HepG2 (cell line): ENCODE measurements at regions not wholly inside any gene's neighbourhood (a gene's known extent, or its start where the extent isn't known, plus 50 kb on each side); places are given as distances from the start of the nearest gene placed in this dataset.
A peak's percentile ranks its signal among the peaks of the same experiment; 100 is the strongest.

Experiments used
- FOXO1 ChIP-seq: sonication (generic); formaldehyde crosslinking; IDR thresholded peaks from 2 replicates; pipeline ENCODE4 v1.4.0; 2020; ENCODE audit warnings: missing genetic modification reagents
- LCORL ChIP-seq, 2 experiments: fragments of 450-650 bp in 1 of 2; sonication (generic) in 1 of 2; formaldehyde crosslinking in 1 of 2; IDR thresholded peaks; 2 replicates each; pipeline versions ENCODE4 v1.5.0 to v1.6.1; 2017 to 2020; ENCODE audit warnings: antibody characterized with exemption in 1 of 2, missing genetic modification reagents in 1 of 2
- MAZ ChIP-seq, 2 experiments: sonication (generic) in 1 of 2; formaldehyde crosslinking in 1 of 2; IDR thresholded peaks; 2 replicates each; pipeline versions ENCODE4 v1.5.0 to v1.6.1; 2012 to 2020; ENCODE audit warnings: low read depth in 2 of 2, mild to moderate bottlenecking in 2 of 2, borderline replicate concordance in 1 of 2, improper control_type of control experiment in 1 of 2, low read length in 1 of 2, missing genetic modification reagents in 1 of 2, moderate library complexity in 1 of 2
- PHF21A ChIP-seq: sonication (generic); formaldehyde crosslinking; IDR thresholded peaks from 2 replicates; pipeline ENCODE4 v1.5.0; 2020; ENCODE audit warnings: mild to moderate bottlenecking, missing genetic modification reagents
- POLR2A ChIP-seq, 2 experiments: IDR thresholded peaks; 2 replicates each; pipeline ENCODE4 v1.6.1; 2011; ENCODE audit warnings: low read depth in 2 of 2, low read length in 2 of 2, mild to moderate bottlenecking in 1 of 2, moderate library complexity in 1 of 2; ENCODE audit not compliant: insufficient read depth in 1 of 2
- RBM39 ChIP-seq: fragments of 200-400 bp; formaldehyde crosslinking; IDR thresholded peaks from one replicate; pipeline ENCODE4 v1.6.1; 2018; ENCODE audit warnings: antibody characterized with exemption, mild to moderate bottlenecking, low read depth, low read length; ENCODE audit not compliant: poor library complexity, severe bottlenecking
- RNF2 ChIP-seq: fragments of 450-650 bp; conservative IDR thresholded peaks from 2 replicates; pipeline ENCODE4 v1.6.1; 2016; ENCODE audit warnings: low read depth
- SMYD3 ChIP-seq: sonication (generic); formaldehyde crosslinking; IDR thresholded peaks from 2 replicates; pipeline ENCODE4 v1.8.1; 2023; ENCODE audit warnings: mild to moderate bottlenecking, missing genetic modification reagents
- TEAD3 ChIP-seq: optimal IDR thresholded peaks from 2 replicates; pipeline ENCODE3; 2016; ENCODE audit warnings: borderline replicate concordance
- ZNF557 ChIP-seq: sonication (generic); formaldehyde crosslinking; IDR thresholded peaks from 2 replicates; pipeline ENCODE4 v1.4.0; 2020; ENCODE audit warnings: missing genetic modification reagents
- ZNF644 ChIP-seq: IDR thresholded peaks from 2 replicates; pipeline ENCODE4 v1.6.1; 2016; ENCODE audit warnings: low read depth
- TF ChIP-seq, protein P1 (sequence below): sonication (generic); formaldehyde crosslinking; IDR thresholded peaks from 2 replicates; pipeline ENCODE4 v1.9.0; 2022; ENCODE audit warnings: missing genetic modification reagents, mild to moderate bottlenecking, borderline replicate concordance
- TF ChIP-seq, protein P2 (sequence below): sonication (generic); formaldehyde crosslinking; IDR thresholded peaks from 2 replicates; pipeline ENCODE4 v1.4.0; 2020; ENCODE audit warnings: missing genetic modification reagents
- TF ChIP-seq, protein P3 (sequence below): sonication (generic); formaldehyde crosslinking; IDR thresholded peaks from 2 replicates; pipeline ENCODE4 v1.4.0; 2020; ENCODE audit warnings: mild to moderate bottlenecking, missing genetic modification reagents
- TF ChIP-seq, protein P4 (sequence below): IDR thresholded peaks from 2 replicates; pipeline ENCODE4 v1.6.1; 2012; ENCODE audit warnings: inconsistent platforms
- TF ChIP-seq, protein P5 (sequence below): sonication (generic); formaldehyde crosslinking; IDR thresholded peaks from 2 replicates; pipeline ENCODE4 v1.5.1; 2020; ENCODE audit warnings: mild to moderate bottlenecking, missing genetic modification reagents, borderline replicate concordance
- TF ChIP-seq, protein P6 (sequence below): sonication (generic); formaldehyde crosslinking; conservative IDR thresholded peaks from 2 replicates; pipeline ENCODE4 v1.8.0; 2022; ENCODE audit warnings: missing genetic modification reagents

DNA sequence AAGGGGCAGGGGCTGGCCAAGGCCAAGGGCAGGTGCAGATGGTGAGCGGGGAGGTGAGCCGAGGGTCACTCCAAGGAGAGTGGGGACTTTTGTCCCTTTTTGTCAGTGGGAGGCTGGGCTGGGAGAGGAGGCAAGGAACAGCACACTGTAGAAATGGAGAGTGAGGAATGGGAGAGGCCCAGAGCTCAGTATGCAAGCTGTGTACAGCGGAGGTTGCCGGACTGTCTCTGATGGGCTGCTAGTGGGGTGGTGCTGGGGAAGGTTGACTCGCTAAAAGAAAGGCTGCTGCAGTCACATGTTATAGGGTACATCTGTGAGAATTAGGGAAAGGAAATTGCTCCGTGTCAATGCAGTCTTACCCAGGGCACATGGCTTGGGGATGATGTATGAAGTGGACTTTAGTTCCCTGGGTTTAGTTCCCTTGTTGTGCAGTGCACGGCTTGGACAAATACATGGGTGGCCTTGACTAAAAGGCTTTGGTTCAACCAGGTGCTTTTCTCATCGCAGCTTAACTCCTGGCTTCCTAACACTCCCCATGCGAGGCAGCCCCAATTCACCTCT lies 57.1 kb upstream of the STX18 start (continued):
- TF ChIP-seq, protein P1, sequence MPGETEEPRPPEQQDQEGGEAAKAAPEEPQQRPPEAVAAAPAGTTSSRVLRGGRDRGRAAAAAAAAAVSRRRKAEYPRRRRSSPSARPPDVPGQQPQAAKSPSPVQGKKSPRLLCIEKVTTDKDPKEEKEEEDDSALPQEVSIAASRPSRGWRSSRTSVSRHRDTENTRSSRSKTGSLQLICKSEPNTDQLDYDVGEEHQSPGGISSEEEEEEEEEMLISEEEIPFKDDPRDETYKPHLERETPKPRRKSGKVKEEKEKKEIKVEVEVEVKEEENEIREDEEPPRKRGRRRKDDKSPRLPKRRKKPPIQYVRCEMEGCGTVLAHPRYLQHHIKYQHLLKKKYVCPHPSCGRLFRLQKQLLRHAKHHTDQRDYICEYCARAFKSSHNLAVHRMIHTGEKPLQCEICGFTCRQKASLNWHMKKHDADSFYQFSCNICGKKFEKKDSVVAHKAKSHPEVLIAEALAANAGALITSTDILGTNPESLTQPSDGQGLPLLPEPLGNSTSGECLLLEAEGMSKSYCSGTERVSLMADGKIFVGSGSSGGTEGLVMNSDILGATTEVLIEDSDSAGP (CRISPR knock-in tag) = 0 out of 2 replicates have a peak, but pooled peaks have one; percentile 44
- TF ChIP-seq FOXO1 (CRISPR knock-in tag) (peak; percentile 84), TEAD3 (CRISPR knock-in tag) (peak; percentile 52), RBM39 (no peak), SMYD3 (CRISPR knock-in tag) (no peak), MAZ (IDR thresholded peaks at IDR 0.05; ENCODE audit: borderline replicate concordance, low read depth, low read length) (no peak), MAZ (CRISPR knock-in tag; IDR thresholded peaks at IDR 0.05; ENCODE audit: low read depth) (no peak), ZNF557 (CRISPR knock-in tag) (no peak), ZNF644 (peak; percentile 93), POLR2A (IDR thresholded peaks at IDR 0.05; ENCODE audit: insufficient read depth in 1 of 2, low read depth in 2 of 2, low read length in 2 of 2) (no peak), PHF21A (CRISPR knock-in tag) (peak; percentile 51; the same call in 1 of the 2 replicates), LCORL (IDR thresholded peaks at IDR 0.05) (no peak), LCORL (CRISPR knock-in tag; IDR thresholded peaks at IDR 0.05) (peak; percentile 73; the same call in 1 of the 2 replicates), RNF2 (peak; percentile 84; the same call in 1 of the 2 replicates)
- TF ChIP-seq, protein P2, sequence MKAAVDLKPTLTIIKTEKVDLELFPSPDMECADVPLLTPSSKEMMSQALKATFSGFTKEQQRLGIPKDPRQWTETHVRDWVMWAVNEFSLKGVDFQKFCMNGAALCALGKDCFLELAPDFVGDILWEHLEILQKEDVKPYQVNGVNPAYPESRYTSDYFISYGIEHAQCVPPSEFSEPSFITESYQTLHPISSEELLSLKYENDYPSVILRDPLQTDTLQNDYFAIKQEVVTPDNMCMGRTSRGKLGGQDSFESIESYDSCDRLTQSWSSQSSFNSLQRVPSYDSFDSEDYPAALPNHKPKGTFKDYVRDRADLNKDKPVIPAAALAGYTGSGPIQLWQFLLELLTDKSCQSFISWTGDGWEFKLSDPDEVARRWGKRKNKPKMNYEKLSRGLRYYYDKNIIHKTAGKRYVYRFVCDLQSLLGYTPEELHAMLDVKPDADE (CRISPR knock-in tag) = no peak
- TF ChIP-seq, protein P3, sequence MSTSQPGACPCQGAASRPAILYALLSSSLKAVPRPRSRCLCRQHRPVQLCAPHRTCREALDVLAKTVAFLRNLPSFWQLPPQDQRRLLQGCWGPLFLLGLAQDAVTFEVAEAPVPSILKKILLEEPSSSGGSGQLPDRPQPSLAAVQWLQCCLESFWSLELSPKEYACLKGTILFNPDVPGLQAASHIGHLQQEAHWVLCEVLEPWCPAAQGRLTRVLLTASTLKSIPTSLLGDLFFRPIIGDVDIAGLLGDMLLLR (CRISPR knock-in tag) = no peak
- TF ChIP-seq, protein P4, sequence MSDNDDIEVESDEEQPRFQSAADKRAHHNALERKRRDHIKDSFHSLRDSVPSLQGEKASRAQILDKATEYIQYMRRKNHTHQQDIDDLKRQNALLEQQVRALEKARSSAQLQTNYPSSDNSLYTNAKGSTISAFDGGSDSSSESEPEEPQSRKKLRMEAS = peak; percentile 95
- TF ChIP-seq, protein P5, sequence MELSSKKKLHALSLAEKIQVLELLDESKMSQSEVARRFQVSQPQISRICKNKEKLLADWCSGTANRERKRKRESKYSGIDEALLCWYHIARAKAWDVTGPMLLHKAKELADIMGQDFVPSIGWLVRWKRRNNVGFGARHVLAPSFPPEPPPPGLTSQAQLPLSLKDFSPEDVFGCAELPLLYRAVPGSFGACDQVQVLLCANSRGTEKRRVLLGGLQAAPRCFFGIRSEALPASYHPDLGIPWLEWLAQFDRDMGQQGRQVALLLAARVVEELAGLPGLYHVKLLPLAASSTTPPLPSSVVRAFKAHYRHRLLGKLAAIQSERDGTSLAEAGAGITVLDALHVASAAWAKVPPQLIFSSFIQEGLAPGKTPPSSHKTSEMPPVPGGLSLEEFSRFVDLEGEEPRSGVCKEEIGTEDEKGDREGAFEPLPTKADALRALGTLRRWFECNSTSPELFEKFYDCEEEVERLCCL (CRISPR knock-in tag) = no peak
- TF ChIP-seq, protein P6, sequence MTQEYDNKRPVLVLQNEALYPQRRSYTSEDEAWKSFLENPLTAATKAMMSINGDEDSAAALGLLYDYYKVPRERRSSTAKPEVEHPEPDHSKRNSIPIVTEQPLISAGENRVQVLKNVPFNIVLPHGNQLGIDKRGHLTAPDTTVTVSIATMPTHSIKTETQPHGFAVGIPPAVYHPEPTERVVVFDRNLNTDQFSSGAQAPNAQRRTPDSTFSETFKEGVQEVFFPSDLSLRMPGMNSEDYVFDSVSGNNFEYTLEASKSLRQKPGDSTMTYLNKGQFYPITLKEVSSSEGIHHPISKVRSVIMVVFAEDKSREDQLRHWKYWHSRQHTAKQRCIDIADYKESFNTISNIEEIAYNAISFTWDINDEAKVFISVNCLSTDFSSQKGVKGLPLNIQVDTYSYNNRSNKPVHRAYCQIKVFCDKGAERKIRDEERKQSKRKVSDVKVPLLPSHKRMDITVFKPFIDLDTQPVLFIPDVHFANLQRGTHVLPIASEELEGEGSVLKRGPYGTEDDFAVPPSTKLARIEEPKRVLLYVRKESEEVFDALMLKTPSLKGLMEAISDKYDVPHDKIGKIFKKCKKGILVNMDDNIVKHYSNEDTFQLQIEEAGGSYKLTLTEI (CRISPR knock-in tag) = no peak
